Prostate gland (tissue), 2 donors: ENCODE measurements at regions not wholly inside any gene's neighbourhood (a gene's known extent, or its start where the extent isn't known, plus 50 kb on each side); places are given as distances from the start of the nearest gene placed in this dataset.

Experiments used
- DNase-seq: peaks from one replicate; pipeline ENCODE4 v3.0.0-alpha.2; 2019; ENCODE audit warnings: low spot score
- H3K27ac ChIP-seq, 2 donors: fragments of 200-600 bp; sonication (generic); 2 replicates each; pipeline ENCODE4 v1.5.1; 2017 to 2019
- H3K27me3 ChIP-seq: fragments of 200-600 bp; sonication (generic); replicated peaks from 2 replicates; pipeline ENCODE4 v1.5.1; 2019; ENCODE audit not compliant: insufficient read depth
- H3K36me3 ChIP-seq, 2 donors: fragments of 200-600 bp; sonication (generic); 1 replicate in 1 of 2; 2 replicates in 1 of 2; pipeline versions ENCODE4 v1.5.1 to v1.8.1; 2017 to 2019
- H3K4me1 ChIP-seq: fragments of 200-600 bp; sonication (generic); replicated peaks from 2 replicates; pipeline ENCODE4 v1.5.1; 2019
- H3K4me3 ChIP-seq, 2 donors: fragments of 200-600 bp; sonication (generic); 2 replicates each; pipeline ENCODE4 v1.5.1; 2017 to 2019
- H3K9me3 ChIP-seq: fragments of 200-600 bp; sonication (generic); 2 replicates; pipeline ENCODE4 v1.5.1; 2017
- CTCF ChIP-seq, 4 experiments: fragments of 200-600 bp in 2 of 4; fragments of 450-650 bp in 2 of 4; sonication (generic) in 2 of 4; IDR thresholded peaks; 1 replicate in 3 of 4; 2 replicates in 1 of 4; pipeline ENCODE4 v1.5.1; 2016 to 2019; ENCODE audit warnings: antibody characterized with exemption in 4 of 4, mild to moderate bottlenecking in 2 of 4, moderate library complexity in 2 of 4
- POLR2A ChIP-seq: fragments of 450-650 bp; IDR thresholded peaks from one replicate; pipeline ENCODE4 v1.6.1; 2016; ENCODE audit warnings: antibody characterized with exemption, mild to moderate bottlenecking
- POLR2AphosphoS5 ChIP-seq: sonication (generic); formaldehyde crosslinking; IDR thresholded peaks from one replicate; pipeline ENCODE4 v1.6.1; 2017; ENCODE audit warnings: antibody characterized with exemption
- WGBS: methylation state at CpG from one replicate; pipeline ENCODE4 v1.1.5; 2018; 5-methylcytosine and 5-hydroxymethylcytosine counted together
- intact Hi-C: fragments of 100-400 bp; cut with DNase I; formaldehyde crosslinking; loops from one replicate; pipeline ENCODE4 v1.14.2; 2022

- Histone ChIP-seq H3K27ac (no peak overlapping the region), H3K36me3 (no peaks in the 10 kb centered on the region), H3K27me3 (no peaks in the 10 kb centered on the region), H3K4me3 (no peak overlapping the region), H3K4me1 (no peaks in the 10 kb centered on the region), H3K9me3 (no peaks in the 10 kb centered on the region)
- TF ChIP-seq POLR2AphosphoS5 (no peak), POLR2A (no peak), CTCF (IDR thresholded peaks at IDR 0.05) (no peak)
- 93% methylated on average over 3 of the region's 3 CpGs for WGBS
- no peak for DNase-seq
- intact Hi-C loops = no loop called here
Observed at GRCh38 chrX:94365736-94366135, 691.7 kb downstream of the FAM133A start.

DNA sequence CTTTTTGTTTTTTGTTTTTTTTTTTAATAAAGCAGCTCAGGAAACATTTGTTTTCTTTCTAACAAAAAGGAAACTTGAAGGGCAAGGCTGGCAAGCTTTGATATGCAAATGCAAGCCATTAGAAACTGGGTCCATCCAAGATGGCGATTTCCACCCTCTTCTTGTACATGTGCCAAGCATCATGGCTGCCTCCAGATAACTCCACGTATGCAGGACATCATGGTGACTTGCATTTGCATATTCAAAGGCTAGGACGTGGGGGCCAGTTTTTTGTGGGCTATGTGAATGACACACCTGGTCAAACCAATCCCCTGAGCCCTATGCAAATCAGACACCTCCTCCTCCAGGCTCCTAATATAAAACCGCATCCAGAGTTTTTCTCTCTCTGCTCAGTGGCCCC, 692.6 kb downstream of the FAM133A start:
- Histone ChIP-seq H3K36me3 (no peaks in the 10 kb centered on the region), H3K27me3 (no peaks in the 10 kb centered on the region), H3K4me3 (no peak overlapping the region), H3K27ac (no peak overlapping the region), H3K4me1 (no peaks in the 10 kb centered on the region), H3K9me3 (no peaks in the 10 kb centered on the region)
- WGBS = 59% methylated on average over 4 of the region's 4 CpGs
- TF ChIP-seq POLR2AphosphoS5 (no peak), POLR2A (no peak), CTCF (IDR thresholded peaks at IDR 0.05) (no peak)
- intact Hi-C loops = no loop called here
- no peak for DNase-seq

DNA sequence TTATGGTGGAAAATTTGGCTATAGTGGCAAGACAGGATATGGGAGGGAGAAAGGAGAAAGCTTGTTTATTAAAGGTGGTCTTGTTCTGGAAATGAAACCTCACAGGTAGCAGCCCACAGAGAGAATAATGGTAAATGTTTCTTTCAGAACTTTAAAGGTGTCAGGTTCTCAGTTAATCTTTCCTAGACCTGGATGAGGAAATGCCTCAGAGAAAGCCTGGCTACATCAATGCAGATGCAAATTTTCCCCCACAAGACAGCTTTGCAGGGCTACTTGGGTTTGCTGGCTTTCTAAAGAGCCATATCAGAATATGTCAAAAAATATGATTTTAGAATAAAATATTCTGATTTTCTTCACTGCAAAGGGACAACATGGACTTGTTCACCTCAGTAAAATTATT, 715.0 kb downstream of the FAM133A start:
- H3K27ac ChIP-seq = no peak overlapping the region
- intact Hi-C loops = no loop called here
- DNase-seq = no peak
- H3K4me1 ChIP-seq = no peaks in the 10 kb centered on the region
- no peaks in the 10 kb centered on the region for H3K27me3 ChIP-seq
- no peaks in the 10 kb centered on the region for H3K36me3 ChIP-seq
- TF ChIP-seq POLR2A (no peak), CTCF (IDR thresholded peaks at IDR 0.05) (no peak)
- no peak overlapping the region for H3K4me3 ChIP-seq
- no peaks in the 10 kb centered on the region for H3K9me3 ChIP-seq

DNA sequence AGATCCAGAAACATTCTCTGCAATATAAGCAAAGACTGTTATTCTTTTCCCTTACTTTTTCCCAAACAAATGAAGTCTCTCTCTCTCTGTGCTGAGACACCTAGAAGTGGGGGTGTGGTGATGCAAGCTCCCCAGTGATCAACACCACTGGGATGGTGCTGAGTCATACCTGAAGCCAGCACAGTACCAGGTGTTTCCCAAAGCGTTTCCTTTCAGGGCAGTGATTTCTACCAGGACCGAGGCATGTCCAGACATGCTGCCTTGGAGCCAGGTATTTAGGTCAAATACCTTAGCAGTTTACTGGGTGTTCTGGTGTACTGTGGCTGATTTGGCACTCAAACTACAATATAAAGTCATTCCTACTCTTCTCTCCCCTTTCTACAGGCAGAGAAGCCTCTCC, 726.5 kb downstream of the FAM133A start:
- WGBS = 40% methylated on average over 2 of the region's 2 CpGs
- Histone ChIP-seq H3K27ac (no peak overlapping the region), H3K4me1 (no peaks in the 10 kb centered on the region), H3K27me3 (no peaks in the 10 kb centered on the region), H3K36me3 (no peaks in the 10 kb centered on the region), H3K9me3 (no peaks in the 10 kb centered on the region), H3K4me3 (no peak overlapping the region)
- intact Hi-C loops = no loop called here
- TF ChIP-seq POLR2AphosphoS5 (peak; percentile 23), CTCF (IDR thresholded peaks at IDR 0.05) (no peak), POLR2A (no peak)
- peak; percentile 55 for DNase-seq

DNA sequence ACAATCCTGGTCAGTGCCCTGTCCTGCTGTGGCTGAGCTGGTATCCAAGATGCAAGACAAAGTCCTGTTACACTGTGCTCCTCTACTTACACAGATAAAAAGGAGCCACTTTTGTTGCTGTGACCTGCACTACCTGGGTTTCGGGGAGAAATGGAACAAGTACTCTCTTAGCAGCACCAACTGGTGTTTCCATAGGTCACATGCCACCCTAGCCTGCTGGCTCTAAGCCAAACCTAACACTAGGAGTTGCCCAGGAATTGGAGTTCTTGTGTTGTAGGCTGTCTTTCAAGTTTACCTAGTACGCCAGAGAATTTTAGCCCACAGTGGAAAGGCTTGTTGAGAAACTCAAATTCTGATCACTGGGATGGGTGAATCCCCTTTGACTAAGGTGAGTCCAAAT, 727.4 kb downstream of the FAM133A start:
- no peak for TF ChIP-seq POLR2AphosphoS5
- TF ChIP-seq CTCF (IDR thresholded peaks at IDR 0.05) = no peak
- TF ChIP-seq POLR2A = no peak
- 81% methylated on average over 2 of the region's 2 CpGs for WGBS

More for the DNA sequence above, 727.4 kb downstream of the FAM133A start:
- H3K36me3 ChIP-seq = no peaks in the 10 kb centered on the region
- intact Hi-C loops = no loop called here
- H3K4me3 ChIP-seq = no peak overlapping the region
- no peaks in the 10 kb centered on the region for H3K4me1 ChIP-seq
- H3K9me3 ChIP-seq = no peaks in the 10 kb centered on the region
- no peak overlapping the region for H3K27ac ChIP-seq
- no peak for DNase-seq
- H3K27me3 ChIP-seq = no peaks in the 10 kb centered on the region
